Upper lobe of left lung (tissue), 6 donors: ENCODE measurements at regions not wholly inside any gene's neighbourhood (a gene's known extent, or its start where the extent isn't known, plus 50 kb on each side); places are given as distances from the start of the nearest gene placed in this dataset.
"Not testable (repeated sequence)": the region's sequence is repeated elsewhere in the genome, so short reads cannot be mapped to it uniquely, and the experiment has no call there.

Experiments
- ATAC-seq, 2 donors: fragments of 200-7000 bp; cut with Tn5 transposase; one replicate each; pipeline ENCODE4 v1.9.1; 2022; ENCODE audit warnings: mild to moderate bottlenecking in 2 of 2, moderate library complexity in 2 of 2; ENCODE audit not compliant: low FRiP score in 2 of 2
- DNase-seq, 2 donors: peaks; one replicate each; pipeline ENCODE4 v3.0.0-alpha.2; 2019 to 2020
- H3K27ac ChIP-seq, 4 donors: fragments of 200-600 bp; sonication (generic); one replicate each; pipeline ENCODE4 v1.5.1; 2016 to 2019
- H3K27me3 ChIP-seq, 4 donors: fragments of 200-600 bp; sonication (generic); one replicate each; pipeline ENCODE4 v1.5.1; 2017 to 2019
- H3K36me3 ChIP-seq, 4 donors: fragments of 200-600 bp; sonication (generic); one replicate each; pipeline ENCODE4 v1.5.1; 2016 to 2019
- H3K4me1 ChIP-seq, 4 donors: fragments of 200-600 bp; sonication (generic); one replicate each; pipeline ENCODE4 v1.5.1; 2018 to 2019
- H3K4me3 ChIP-seq, 4 donors: fragments of 200-600 bp; sonication (generic); one replicate each; pipeline ENCODE4 v1.5.1; 2017 to 2019; ENCODE audit warnings: mild to moderate bottlenecking in 2 of 4, moderate library complexity in 1 of 4
- H3K9me3 ChIP-seq, 4 donors: fragments of 200-600 bp; sonication (generic); one replicate each; pipeline ENCODE4 v1.5.1; 2018 to 2019
- CTCF ChIP-seq, 6 experiments: fragments of 450-650 bp in 4 of 6; fragments of 200-600 bp in 2 of 6; sonication (generic) in 2 of 6; IDR thresholded peaks; one replicate each; pipeline ENCODE4 v1.5.1; 2016 to 2019; ENCODE audit warnings: antibody characterized with exemption in 6 of 6
- EP300 ChIP-seq, 4 donors: sonication (generic); formaldehyde crosslinking; IDR thresholded peaks; one replicate each; pipeline ENCODE4 v1.5.1; 2017; ENCODE audit warnings: antibody characterized with exemption in 4 of 4, control low read depth in 2 of 4
- POLR2A ChIP-seq, 4 donors: fragments of 450-650 bp; IDR thresholded peaks; one replicate each; pipeline ENCODE4 v1.5.1; 2016 to 2017; ENCODE audit warnings: antibody characterized with exemption in 4 of 4, mild to moderate bottlenecking in 2 of 4
- POLR2AphosphoS5 ChIP-seq, 2 donors: sonication (generic); formaldehyde crosslinking; IDR thresholded peaks; one replicate each; pipeline ENCODE4 v1.5.1; 2017; ENCODE audit warnings: antibody characterized with exemption in 2 of 2
- WGBS, 2 donors: methylation state at CpG; one replicate each; pipeline ENCODE4 v1.1.5; 2017 to 2018; 5-methylcytosine and 5-hydroxymethylcytosine counted together
- donor health status: DM: no; HTN: no; CAD: no; lungs with moderate emphysema.
- donor health status: DM: no; HTN: yes; CAD: no; lungs with severe emphysema.

DNA sequence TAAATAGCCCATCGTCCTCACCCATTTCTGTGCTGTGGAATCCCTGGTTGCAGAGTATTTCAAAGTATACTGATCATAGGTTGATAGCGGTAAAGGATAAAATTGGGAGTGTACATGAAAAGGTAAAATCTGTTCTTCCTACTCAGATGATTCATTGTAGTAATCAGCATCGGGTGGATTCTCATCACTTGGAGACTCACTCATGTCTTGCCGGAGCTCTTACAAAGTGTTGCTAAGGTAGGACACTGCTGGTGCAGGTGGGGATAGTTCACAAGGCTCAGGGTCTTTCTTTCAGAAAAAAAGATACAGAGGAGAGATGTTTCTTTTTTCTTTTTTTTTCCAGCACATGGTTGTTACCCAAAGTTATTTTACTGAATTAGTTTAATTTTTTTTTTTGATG, 84.8 kb downstream of the MTNR1B start:
- DNase-seq, result no peak
- H3K4me3 ChIP-seq, result no peak overlapping the region
- 90 to 91% methylated on average over 4 of the region's 4 CpGs for WGBS, 2 donors
- TF ChIP-seq POLR2AphosphoS5 (IDR thresholded peaks at IDR 0.05) (no peak), CTCF (IDR thresholded peaks at IDR 0.05) (no peak), EP300 (IDR thresholded peaks at IDR 0.05) (no peak), POLR2A (IDR thresholded peaks at IDR 0.05) (no peak)
- H3K9me3 ChIP-seq, result no peaks in the 10 kb centered on the region
- no peaks in the 10 kb centered on the region for H3K27me3 ChIP-seq
- no peak for ATAC-seq
- no peaks in the 10 kb centered on the region for H3K36me3 ChIP-seq
- no peaks in the 10 kb centered on the region for H3K4me1 ChIP-seq
- H3K27ac ChIP-seq, result no peak overlapping the region

- no peaks in the 10 kb centered on the region for H3K4me1 ChIP-seq
- no peak for DNase-seq
- ATAC-seq, result no peak
- no peak for TF ChIP-seq EP300 (IDR thresholded peaks at IDR 0.05)
- TF ChIP-seq CTCF (IDR thresholded peaks at IDR 0.05), result no peak
- no peak for TF ChIP-seq POLR2AphosphoS5 (IDR thresholded peaks at IDR 0.05)
- TF ChIP-seq POLR2A (IDR thresholded peaks at IDR 0.05), result no peak
- 71% methylated on average over 2 of the region's 2 CpGs for WGBS, 2 donors
- no peaks in the 10 kb centered on the region for H3K9me3 ChIP-seq
- H3K4me3 ChIP-seq, result no peak overlapping the region
- H3K36me3 ChIP-seq, result no peaks in the 10 kb centered on the region
- H3K27me3 ChIP-seq, result no peaks in the 10 kb centered on the region
- H3K27ac ChIP-seq, result no peak overlapping the region
Observed at GRCh38 chr11:93054881-93055280, 85.4 kb downstream of the MTNR1B start.

- Histone ChIP-seq H3K27me3 (no peaks in the 10 kb centered on the region), H3K36me3 (no peaks in the 10 kb centered on the region), H3K4me1 (no peaks in the 10 kb centered on the region), H3K9me3 (no peaks in the 10 kb centered on the region), H3K4me3 (no peak overlapping the region), H3K27ac (no peak overlapping the region)
- TF ChIP-seq POLR2AphosphoS5 (IDR thresholded peaks at IDR 0.05) (no peak), CTCF (IDR thresholded peaks at IDR 0.05) (no peak)
- ATAC-seq (no peak), DNase-seq (no peak)
- 24 to 33% methylated on average over 6 of the region's 6 CpGs for WGBS, 2 donors
Observed at GRCh38 chr11:93059117-93059957, 89.9 kb downstream of the MTNR1B start.

- Histone ChIP-seq H3K4me1 (no peaks in the 10 kb centered on the region), H3K27ac (no peak overlapping the region), H3K27me3 (no peaks in the 10 kb centered on the region), H3K9me3 (no peaks in the 10 kb centered on the region), H3K36me3 (no peaks in the 10 kb centered on the region), H3K4me3 (no peak overlapping the region)
- WGBS, 2 donors, result 83 to 92% methylated on average over 1 of the region's 1 CpG
- no peak for DNase-seq
- TF ChIP-seq CTCF (IDR thresholded peaks at IDR 0.05) (no peak), EP300 (IDR thresholded peaks at IDR 0.05) (no peak), POLR2A (IDR thresholded peaks at IDR 0.05) (no peak), POLR2AphosphoS5 (IDR thresholded peaks at IDR 0.05) (no peak)
- no peak for ATAC-seq
Observed at GRCh38 chr11:93063086-93063485, 93.6 kb downstream of the MTNR1B start.

GRCh38 chr11:93065074-93065674, 95.7 kb downstream of the MTNR1B start:
- H3K27ac ChIP-seq, H3K27me3 ChIP-seq, H3K4me1 ChIP-seq, H3K36me3 ChIP-seq, H3K9me3 ChIP-seq, ATAC-seq, DNase-seq, H3K4me3 ChIP-seq: not testable (repeated sequence)
- 64 to 69% methylated on average over 2 of the region's 2 CpGs for WGBS, 2 donors
